Coronary artery (tissue), 2 donors: ENCODE measurements at regions not wholly inside any gene's neighbourhood (a gene's known extent, or its start where the extent isn't known, plus 50 kb on each side); places are given as distances from the start of the nearest gene placed in this dataset.

Experiments
- DNase-seq: peaks from one replicate; pipeline ENCODE4 v3.0.0-alpha.2; 2017; ENCODE audit warnings: low spot score
- H3K27ac ChIP-seq, 2 donors: fragments of 200-600 bp; sonication (generic); one replicate each; pipeline ENCODE4 v1.5.1; 2016 to 2019
- H3K4me3 ChIP-seq: fragments of 200-600 bp; sonication (generic); 2 replicates; pipeline ENCODE4 v1.5.1; 2016; ENCODE audit warnings: mild to moderate bottlenecking, moderate library complexity
- TF ChIP-seq, protein P1 (sequence below): fragments of 200-600 bp; sonication (generic); IDR thresholded peaks from one replicate; pipeline ENCODE4 v1.5.1; 2019; ENCODE audit warnings: antibody characterized with exemption

DNA sequence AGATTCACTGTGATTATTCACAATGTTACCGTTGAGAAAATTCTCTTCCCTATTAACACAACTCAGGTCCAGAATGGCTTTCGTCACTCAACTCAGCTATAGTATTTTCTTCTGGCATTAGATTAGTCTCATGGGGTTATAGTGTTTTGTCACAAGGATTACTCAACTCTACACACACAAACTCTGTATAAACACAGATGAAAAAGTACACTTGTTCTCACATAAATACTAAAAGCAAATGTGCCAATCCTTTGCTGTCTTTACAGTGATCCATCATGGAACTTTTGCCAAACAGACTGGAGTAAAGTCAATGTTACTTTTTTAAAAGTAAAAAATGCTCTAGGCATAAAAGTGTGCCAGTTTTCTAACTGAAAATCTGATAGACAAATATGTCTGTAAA is 267.6 kb downstream of the RBM43 start:
- H3K27ac ChIP-seq = no peak overlapping the region
- TF ChIP-seq, protein P1, sequence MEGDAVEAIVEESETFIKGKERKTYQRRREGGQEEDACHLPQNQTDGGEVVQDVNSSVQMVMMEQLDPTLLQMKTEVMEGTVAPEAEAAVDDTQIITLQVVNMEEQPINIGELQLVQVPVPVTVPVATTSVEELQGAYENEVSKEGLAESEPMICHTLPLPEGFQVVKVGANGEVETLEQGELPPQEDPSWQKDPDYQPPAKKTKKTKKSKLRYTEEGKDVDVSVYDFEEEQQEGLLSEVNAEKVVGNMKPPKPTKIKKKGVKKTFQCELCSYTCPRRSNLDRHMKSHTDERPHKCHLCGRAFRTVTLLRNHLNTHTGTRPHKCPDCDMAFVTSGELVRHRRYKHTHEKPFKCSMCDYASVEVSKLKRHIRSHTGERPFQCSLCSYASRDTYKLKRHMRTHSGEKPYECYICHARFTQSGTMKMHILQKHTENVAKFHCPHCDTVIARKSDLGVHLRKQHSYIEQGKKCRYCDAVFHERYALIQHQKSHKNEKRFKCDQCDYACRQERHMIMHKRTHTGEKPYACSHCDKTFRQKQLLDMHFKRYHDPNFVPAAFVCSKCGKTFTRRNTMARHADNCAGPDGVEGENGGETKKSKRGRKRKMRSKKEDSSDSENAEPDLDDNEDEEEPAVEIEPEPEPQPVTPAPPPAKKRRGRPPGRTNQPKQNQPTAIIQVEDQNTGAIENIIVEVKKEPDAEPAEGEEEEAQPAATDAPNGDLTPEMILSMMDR = no peak
- no peak for DNase-seq
- H3K4me3 ChIP-seq = no peak overlapping the region

DNA sequence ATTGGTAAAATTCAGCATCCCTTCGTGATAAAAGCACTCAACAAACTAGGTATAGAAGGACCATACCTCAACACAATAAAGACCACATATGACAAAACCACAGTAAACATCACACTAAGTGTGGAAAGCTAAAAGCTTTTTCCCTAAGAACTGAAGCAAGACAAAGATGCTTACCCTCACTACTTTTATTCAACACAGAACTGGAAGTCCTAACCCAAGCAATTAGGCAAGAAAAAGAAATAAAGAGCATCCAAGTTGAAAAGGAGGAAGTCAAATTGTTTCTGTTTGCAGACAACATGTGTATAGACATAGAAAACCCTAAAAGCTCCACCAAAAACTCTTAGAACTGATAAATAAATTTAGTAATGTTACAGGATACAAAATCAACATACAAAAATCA is 271.7 kb downstream of the RBM43 start:
- TF ChIP-seq, protein P1 = no peak
- Histone ChIP-seq H3K27ac (no peak overlapping the region), H3K4me3 (no peak overlapping the region)
- DNase-seq = no peak

DNA sequence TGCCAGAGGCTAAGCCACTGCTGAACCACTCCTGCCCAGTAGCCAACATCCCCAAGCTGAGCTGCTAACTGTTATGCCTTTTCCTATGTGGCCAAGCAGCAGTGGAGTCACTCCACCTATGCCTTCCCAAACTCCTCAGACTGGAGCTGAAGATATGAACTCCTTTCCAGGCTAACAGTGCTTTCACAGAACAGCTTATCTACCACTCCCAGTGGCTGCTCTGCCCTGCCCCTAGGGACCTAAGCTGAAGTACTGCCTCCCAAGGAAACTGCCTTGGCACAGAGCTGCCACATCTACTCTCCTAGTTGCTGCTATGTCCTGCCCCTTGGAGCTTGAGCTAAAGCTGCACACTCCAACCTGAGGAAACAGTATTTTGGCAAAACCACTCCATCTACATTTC is 275.9 kb downstream of the RBM43 start:
- DNase-seq = no peak
- Histone ChIP-seq H3K27ac (no peak overlapping the region), H3K4me3 (no peak overlapping the region)
- TF ChIP-seq, protein P1 = no peak

DNA sequence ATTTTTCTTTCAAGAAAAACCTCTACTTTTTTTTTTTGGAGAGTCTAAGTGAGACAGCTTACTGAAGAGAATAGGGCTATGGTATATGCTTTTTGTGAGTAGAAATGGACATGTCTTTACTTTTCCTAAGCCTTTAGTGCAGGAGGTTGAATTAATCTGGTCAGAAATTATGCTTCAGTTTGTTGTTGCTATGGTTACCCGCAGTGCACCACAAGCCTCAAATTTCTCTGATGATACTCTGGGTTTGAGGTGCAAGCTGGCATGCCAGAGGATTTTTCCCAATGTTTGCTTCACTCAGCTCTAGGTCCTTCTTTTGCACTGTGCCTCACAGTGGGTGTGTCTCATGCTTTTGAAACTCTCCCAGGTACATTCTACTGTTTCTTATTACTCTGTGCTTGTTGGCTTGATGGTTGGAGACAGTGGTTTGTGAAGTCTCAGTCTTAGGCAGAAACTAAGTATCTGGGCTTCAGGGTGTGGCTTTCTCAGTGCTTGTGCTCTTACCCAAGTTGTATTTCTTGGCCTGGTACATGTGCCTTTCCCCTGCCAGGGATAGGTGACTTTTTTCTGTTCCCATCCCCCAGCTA is 278.3 kb downstream of the RBM43 start:
- Histone ChIP-seq H3K27ac (no peak overlapping the region), H3K4me3 (no peak overlapping the region)
- TF ChIP-seq, protein P1 = no peak
- no peak for DNase-seq

DNA sequence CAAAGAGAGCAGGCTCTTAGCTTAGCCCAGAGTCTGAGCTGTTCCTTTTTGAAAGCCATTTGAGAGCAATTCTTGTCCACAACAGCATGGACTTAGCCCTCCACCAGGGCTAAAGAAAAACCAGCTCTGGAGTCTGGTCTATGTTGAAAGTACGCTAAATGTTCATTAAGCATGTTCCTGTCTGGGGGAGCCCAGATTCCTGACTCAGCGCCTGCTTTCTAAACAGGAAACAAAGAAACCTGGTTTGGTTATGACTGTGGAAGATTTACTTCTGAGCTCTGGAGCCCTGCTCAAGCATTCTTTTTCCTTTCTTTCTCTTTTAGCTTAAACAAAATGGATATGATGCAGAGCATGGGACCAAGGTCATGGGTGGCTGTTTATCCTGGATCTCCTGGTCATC is 279.8 kb downstream of the RBM43 start:
- no peak overlapping the region for H3K4me3 ChIP-seq
- TF ChIP-seq, protein P1 = no peak
- no peak for DNase-seq
- H3K27ac ChIP-seq = no peak overlapping the region

GRCh38 chr2:150978053-150978452 is 283.6 kb downstream of the RBM43 start:
- no peak for DNase-seq
- TF ChIP-seq, protein P1 = no peak
- no peak overlapping the region for H3K27ac ChIP-seq
- H3K4me3 ChIP-seq = no peak overlapping the region

DNA sequence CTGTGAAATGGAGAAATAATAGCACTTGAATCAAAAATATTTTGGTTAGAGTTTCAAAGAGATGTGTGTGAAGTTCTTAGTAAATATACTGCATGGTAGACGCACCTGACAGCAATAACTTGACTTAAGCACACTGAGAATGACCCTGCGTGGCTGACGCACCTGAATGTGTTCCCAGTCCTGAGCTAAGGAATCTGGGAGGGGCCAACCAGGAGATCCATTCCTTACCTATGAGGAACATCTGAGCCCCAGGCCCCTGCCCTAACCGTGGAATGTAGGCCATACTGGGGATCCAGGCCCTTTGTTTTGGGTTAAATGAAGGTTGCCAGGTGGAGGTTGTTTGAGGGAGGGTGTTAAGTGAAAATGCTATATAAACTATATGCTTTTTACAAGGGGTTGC is 284.4 kb downstream of the RBM43 start:
- no peak for DNase-seq
- H3K27ac ChIP-seq = no peak overlapping the region
- TF ChIP-seq, protein P1 = no peak

More for the DNA sequence above, 284.4 kb downstream of the RBM43 start:
- no peak overlapping the region for H3K4me3 ChIP-seq
